ENCODE measurements at regions not wholly inside any gene's neighbourhood (a gene's known extent, or its start where the extent isn't known, plus 50 kb on each side); places are given as distances from the start of the nearest gene placed in this dataset.

GRCh38 chr6:15825332-15825930, 162.6 kb upstream of the DTNBP1 start:
- DNase-seq (ENCODE audit: low read depth in 1 of 2, low spot score in 1 of 2) = no peak
- no peaks in the 10 kb centered on the region for H3K27me3 ChIP-seq (ENCODE audit: insufficient read depth, poor library complexity, severe bottlenecking)
- no peak overlapping the region for H3K4me3 ChIP-seq (replicated peaks; ENCODE audit: insufficient read depth, low read length)
- H3K27ac ChIP-seq (replicated peaks) = no peak overlapping the region
- TF ChIP-seq POLR2AphosphoS5 (IDR thresholded peaks at IDR 0.05; ENCODE audit: low read depth) (no peak), GABPA (IDR thresholded peaks at IDR 0.05; ENCODE audit: low read depth) (no peak), SPI1 (IDR thresholded peaks at IDR 0.05; ENCODE audit: borderline replicate concordance, low read depth) (no peak), CTCF (IDR thresholded peaks at IDR 0.05; ENCODE audit: insufficient read depth, low read length) (no peak)
- TF ChIP-seq, protein P1, sequence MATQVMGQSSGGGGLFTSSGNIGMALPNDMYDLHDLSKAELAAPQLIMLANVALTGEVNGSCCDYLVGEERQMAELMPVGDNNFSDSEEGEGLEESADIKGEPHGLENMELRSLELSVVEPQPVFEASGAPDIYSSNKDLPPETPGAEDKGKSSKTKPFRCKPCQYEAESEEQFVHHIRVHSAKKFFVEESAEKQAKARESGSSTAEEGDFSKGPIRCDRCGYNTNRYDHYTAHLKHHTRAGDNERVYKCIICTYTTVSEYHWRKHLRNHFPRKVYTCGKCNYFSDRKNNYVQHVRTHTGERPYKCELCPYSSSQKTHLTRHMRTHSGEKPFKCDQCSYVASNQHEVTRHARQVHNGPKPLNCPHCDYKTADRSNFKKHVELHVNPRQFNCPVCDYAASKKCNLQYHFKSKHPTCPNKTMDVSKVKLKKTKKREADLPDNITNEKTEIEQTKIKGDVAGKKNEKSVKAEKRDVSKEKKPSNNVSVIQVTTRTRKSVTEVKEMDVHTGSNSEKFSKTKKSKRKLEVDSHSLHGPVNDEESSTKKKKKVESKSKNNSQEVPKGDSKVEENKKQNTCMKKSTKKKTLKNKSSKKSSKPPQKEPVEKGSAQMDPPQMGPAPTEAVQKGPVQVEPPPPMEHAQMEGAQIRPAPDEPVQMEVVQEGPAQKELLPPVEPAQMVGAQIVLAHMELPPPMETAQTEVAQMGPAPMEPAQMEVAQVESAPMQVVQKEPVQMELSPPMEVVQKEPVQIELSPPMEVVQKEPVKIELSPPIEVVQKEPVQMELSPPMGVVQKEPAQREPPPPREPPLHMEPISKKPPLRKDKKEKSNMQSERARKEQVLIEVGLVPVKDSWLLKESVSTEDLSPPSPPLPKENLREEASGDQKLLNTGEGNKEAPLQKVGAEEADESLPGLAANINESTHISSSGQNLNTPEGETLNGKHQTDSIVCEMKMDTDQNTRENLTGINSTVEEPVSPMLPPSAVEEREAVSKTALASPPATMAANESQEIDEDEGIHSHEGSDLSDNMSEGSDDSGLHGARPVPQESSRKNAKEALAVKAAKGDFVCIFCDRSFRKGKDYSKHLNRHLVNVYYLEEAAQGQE (IDR thresholded peaks at IDR 0.05; ENCODE audit: insufficient replicate concordance, low read depth) = no peak

DNA sequence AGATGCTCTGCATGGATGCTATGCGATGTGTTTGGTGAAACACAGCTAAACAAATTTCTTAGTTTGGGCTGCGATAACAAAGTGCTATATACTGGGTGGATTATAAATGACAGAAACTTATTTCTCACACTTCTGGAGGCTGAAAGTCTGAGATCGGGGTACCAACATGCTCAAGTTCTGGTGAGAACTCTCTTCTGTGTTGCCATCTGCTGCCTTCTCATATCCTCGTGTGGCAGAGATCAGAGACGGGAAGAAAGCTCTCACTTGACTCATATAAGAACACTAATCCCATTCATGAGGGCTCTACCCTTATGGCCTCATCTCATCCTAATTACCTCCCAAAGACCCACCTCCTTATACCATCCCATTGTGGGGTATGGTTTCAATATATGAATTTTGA, 162.0 kb upstream of the DTNBP1 start:
- H3K27me3 ChIP-seq (ENCODE audit: insufficient read depth, poor library complexity, severe bottlenecking) = no peaks in the 10 kb centered on the region

GRCh38 chr6:15823838-15824414, 161.1 kb upstream of the DTNBP1 start:
- H3K27me3 ChIP-seq (ENCODE audit: insufficient read depth, poor library complexity, severe bottlenecking) = no peaks in the 10 kb centered on the region
- DNase-seq (ENCODE audit: low read depth in 1 of 2, low spot score in 1 of 2) = no peak

More for the DNA sequence above, 162.0 kb upstream of the DTNBP1 start:
- TF ChIP-seq POLR2AphosphoS5 (IDR thresholded peaks at IDR 0.05; ENCODE audit: low read depth) (no peak), SPI1 (IDR thresholded peaks at IDR 0.05; ENCODE audit: borderline replicate concordance, low read depth) (no peak), GABPA (IDR thresholded peaks at IDR 0.05; ENCODE audit: low read depth) (no peak), CTCF (IDR thresholded peaks at IDR 0.05; ENCODE audit: insufficient read depth, low read length) (no peak)
- TF ChIP-seq, protein P1 (IDR thresholded peaks at IDR 0.05; ENCODE audit: insufficient replicate concordance, low read depth) = no peak
- no peak overlapping the region for H3K27ac ChIP-seq (replicated peaks)
- no peak overlapping the region for H3K4me3 ChIP-seq (replicated peaks; ENCODE audit: insufficient read depth, low read length)
- DNase-seq (ENCODE audit: low read depth in 1 of 2, low spot score in 1 of 2) = no peak

More at GRCh38 chr6:15823838-15824414, 161.1 kb upstream of the DTNBP1 start:
- Histone ChIP-seq H3K4me3 (replicated peaks; ENCODE audit: insufficient read depth, low read length) (no peak overlapping the region), H3K27ac (replicated peaks) (no peak overlapping the region)
- TF ChIP-seq, protein P1 (IDR thresholded peaks at IDR 0.05; ENCODE audit: insufficient replicate concordance, low read depth) = no peak
- no peak for TF ChIP-seq CTCF (IDR thresholded peaks at IDR 0.05; ENCODE audit: insufficient read depth, low read length)
- TF ChIP-seq POLR2AphosphoS5 (IDR thresholded peaks at IDR 0.05; ENCODE audit: low read depth) = no peak
- TF ChIP-seq GABPA (IDR thresholded peaks at IDR 0.05; ENCODE audit: low read depth) = no peak
- no peak for TF ChIP-seq SPI1 (IDR thresholded peaks at IDR 0.05; ENCODE audit: borderline replicate concordance, low read depth)

Data from HL-60 (cell line).